Stimulated activated CD8-positive, alpha-beta memory T cell treated with anti-CD3 and anti-CD28 coated beads, Interleukin-4, amount 100 ng/mL, for 4 hours (primary cell): ENCODE measurements at regions not wholly inside any gene's neighbourhood (a gene's known extent, or its start where the extent isn't known, plus 50 kb on each side); places are given as distances from the start of the nearest gene placed in this dataset.
"Not testable (repeated sequence)": the region's sequence is repeated elsewhere in the genome, so short reads cannot be mapped to it uniquely, and the experiment has no call there.

Experiments
- DNase-seq, 2 donors: peaks; one replicate each; pipeline ENCODE4 v3.0.0-alpha.2; 2020; ENCODE audit warnings: low read depth in 2 of 2, low spot score in 1 of 2

DNA sequence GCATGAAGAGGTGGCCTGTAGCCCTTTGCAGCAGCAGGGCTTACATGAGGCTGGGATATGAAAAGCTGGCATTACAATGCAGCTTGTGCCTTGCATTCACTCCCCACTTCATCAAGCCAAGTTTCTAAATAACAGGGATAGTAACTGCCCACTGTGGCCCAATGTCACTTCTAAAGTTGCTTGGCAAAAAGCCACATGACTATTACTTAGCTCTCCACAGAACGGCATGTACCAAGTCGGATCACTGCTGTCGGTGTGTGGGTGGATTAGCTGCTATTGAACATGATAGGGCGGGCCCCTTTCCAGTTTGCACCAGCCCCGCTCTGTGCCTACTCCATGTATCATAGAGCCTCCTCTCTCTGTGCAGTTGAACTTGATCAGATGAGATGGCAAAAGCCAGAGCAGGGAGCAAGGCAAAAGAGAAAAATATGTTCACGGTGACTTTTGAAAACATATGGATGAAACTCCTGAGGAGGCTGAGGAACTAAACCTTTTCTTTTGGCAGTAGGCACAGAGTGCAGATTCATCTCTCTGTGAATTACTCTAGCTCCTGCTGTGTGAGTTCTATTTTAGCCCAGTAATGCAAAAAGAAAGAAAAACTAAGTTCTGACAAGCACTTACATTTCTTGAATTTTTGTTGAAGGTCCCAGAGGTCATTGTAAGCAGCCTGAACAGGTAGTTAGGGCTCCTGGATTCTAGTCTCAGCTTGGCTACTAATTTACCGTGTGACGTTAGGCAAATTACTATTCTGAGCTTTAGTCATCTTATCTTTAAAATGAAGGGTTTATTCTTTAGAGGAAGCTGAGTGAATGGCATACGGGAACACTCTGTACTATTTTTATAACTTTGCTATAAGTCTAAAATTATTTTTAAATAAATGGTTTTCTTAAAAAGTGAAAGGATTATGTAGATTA is 125.6 kb upstream of the NBPF9 start:
- DNase-seq = not testable (repeated sequence)

DNA sequence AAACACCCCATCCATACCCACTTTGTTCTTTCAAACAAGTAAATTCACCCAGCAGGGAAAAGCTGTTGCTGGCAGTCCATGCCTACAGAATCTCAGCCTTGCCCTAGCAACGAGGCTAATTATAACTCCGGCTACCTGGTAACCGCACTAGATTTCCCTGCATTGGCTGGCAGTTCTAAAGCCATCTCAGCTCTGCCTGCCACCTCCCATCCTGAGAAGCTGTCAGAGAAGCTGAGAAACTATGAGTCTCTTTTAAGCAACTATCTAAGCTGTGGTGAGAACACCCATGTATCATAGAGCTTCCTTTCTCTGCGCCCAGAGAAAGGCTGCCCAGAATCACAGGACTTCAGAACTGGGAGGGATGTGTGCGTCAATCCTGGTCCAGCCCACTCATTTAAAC is 126.5 kb upstream of the NBPF9 start:
- not testable (repeated sequence) for DNase-seq

DNA sequence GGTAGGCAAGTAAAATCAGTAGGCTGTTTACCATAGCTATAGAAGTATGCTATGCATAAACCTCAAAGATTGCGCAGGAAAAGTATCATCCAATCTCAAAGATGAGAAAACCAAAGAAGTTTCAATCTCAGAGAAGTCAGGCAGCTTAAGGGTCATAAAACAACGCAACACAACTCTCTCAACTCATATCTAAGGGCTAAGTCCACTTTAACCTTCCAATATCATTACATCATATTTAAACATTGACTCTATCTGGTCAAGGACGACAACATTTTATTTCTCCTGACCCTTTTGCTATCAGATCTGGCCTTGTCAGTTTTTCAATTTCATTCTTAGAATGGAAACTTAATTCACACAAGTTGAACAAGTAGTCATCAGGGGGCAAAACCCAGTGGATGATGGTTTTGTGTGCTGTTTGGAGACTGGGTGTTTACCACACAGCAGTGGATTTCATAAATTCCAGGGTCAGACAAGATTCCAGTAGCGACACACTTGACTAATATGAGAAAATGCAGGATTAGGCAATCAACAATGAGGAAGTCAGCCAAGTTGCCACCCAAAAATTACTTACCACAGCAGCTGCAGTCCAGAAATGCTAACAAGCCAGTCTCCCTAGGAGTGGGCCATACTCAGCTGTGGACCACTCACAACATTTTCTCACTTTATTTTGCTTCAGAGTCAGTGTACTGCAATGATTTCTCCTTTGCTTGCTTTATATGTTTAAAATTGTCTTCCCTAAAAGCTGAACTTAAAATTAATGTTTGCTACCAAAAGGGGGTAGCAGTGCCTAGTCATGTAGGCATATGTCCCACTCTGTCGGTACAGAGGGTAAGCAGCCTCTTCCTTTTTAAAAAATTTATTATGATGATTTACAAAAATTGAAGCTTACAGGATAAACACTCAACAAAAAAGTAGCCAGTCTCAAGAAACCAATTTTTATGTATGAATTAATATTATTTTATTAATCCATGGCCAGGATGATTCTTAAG is 131.9 kb upstream of the NBPF9 start:
- not testable (repeated sequence) for DNase-seq

- DNase-seq = not testable (repeated sequence)
These were observed 134.2 kb upstream of the NBPF9 start for GRCh38 chr1:149237515-149237914.

- not testable (repeated sequence) for DNase-seq
These were observed 136.7 kb upstream of the NBPF9 start for GRCh38 chr1:149239897-149240508.

DNA sequence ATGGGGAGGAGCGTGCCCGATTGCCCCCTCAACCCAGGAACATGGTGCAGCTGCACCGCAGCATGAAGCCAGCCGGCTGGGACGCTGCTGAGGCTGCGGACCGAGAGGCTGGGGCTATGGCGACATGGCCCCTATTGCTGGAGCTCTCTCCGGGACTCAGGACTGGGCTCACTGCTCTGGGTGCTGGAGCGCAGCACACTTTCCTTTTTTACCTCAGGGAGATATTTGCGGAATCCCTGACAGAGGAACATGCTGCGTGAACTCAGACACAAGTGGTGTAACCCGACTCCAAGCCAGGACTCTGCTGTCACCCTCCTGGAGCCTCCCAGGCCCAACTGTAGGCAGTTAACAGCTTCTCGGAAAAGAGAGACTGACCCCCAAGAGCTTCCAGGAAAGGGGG is 137.2 kb upstream of the NBPF9 start:
- not testable (repeated sequence) for DNase-seq

GRCh38 chr1:149241272-149241671 is 137.9 kb upstream of the NBPF9 start:
- DNase-seq = not testable (repeated sequence)

GRCh38 chr1:149243572-149243971 is 140.2 kb upstream of the NBPF9 start:
- not testable (repeated sequence) for DNase-seq

- DNase-seq = not testable (repeated sequence)
These were observed 141.3 kb upstream of the NBPF9 start for GRCh38 chr1:149244621-149245020.

DNA sequence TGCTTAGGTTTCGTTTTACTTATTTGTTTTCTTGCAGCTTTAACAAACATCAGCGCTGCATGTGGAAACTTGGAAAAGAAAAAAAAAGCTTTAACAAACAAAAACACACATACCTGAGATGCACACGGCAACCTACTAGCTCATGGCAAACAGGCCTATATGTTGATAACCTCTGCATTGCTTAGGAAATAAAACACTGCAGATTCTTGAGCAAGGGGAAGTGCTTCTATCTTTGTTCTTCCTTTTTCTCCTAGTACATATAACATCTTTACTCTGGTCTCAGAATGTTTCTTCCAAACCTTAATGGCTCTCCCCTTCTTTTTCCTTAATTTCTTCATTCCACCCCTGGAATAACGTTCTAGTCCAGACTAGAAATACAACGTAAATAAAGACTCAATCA is 142.9 kb upstream of the NBPF9 start:
- DNase-seq = not testable (repeated sequence)

GRCh38 chr1:149248610-149249009 is 145.3 kb upstream of the NBPF9 start:
- not testable (repeated sequence) for DNase-seq

DNA sequence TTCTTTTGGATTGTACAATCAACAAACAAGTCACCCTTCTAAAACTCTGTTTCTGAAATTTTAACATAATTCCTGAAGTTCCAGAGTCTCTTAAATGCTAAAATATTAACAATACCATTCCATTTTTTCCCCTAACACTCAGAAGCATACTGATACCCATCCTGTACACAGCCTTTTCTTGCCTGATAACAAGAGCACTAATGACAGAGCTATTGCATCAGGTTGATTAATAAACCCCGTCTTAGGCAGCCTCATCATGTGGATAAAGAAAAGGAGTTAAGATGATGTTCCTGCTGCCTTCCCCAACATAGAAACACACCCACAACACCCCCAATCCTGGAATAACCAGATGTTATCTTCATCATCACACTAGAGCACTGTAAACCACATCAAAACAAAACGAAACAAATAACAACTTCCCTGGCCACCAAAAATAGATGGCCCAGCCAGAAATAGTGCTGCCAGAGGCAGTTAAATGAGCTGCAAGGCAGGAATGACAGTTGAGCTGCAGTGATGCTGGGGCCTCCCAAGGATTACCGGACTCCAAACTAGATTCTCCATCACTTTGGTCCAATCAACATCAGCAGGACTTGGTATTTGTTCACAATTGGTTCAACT is 146.6 kb upstream of the NBPF9 start:
- DNase-seq = not testable (repeated sequence)

DNA sequence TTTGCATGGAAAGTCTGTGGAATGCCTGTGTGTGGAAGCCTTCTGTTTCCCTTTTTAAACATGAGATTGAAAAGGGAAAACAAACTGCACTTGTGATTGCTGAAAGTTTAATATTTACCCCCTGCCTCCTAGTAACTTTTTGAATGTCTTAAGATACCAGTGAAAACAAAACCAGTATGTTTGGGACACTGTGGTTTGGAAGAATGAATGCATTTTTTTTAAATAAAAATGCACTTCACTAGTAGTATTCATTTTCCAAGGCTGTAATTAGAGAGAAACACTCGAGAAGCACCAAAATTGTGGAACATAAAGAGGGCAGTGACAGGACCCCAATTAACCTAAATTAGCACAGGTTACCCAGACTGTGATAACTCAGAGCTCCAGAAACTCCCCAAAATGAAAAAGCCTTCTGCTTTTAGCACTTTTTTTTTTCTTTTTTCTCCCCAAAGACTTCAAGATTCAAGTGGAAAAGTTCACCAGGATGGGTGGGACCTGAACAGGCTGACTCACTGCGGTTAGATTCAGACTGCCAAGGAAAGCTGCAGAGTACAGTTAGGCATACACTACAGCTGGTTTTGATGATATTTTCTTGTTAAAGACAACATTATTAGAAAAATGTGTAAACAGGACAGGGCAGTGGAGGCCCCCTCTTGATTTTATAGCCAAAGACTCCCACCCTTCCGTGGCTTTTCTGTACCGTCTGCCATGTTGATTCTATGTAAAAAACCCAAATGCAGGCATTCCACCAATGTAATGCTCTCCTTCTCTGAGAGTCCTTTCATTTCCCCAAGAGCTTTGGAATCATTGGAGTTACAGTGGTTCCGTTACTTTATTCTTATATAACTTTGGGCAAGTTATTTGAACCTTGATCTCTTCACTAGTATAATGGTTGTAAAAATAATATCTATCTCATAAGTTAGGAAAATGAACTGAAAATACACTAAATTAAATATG is 151.8 kb upstream of the NBPF9 start:
- not testable (repeated sequence) for DNase-seq

- DNase-seq = not testable (repeated sequence)
These were observed 156.9 kb upstream of the NBPF9 start for GRCh38 chr1:149260284-149260683.

DNA sequence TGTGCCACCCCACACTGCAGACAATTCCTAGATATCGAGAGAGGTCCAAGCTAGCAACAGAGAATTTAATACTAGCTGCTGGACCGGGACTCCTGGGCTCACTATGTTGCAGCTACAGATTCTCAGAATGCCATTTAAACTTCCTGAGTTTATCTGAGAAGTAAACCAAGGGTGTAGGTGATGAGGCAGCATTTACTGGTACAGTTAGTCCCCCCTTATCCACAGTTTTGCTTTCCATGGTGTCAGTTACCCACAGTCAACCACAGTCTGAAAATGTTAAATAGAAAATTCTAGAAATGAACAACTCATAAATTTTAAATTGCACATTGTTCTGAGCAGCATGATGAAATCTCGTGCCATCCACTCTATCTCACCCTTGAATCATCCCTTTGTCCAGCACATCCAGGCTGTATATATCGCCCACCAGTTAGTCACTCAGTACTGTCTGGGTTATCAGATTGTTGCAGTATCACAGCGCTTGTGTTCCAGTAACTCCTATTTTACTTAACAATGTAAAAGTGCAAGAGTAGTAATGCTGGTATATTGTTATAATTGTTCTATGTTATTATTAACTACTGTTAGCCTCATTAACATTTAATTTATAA is 157.5 kb upstream of the NBPF9 start:
- not testable (repeated sequence) for DNase-seq

- DNase-seq = not testable (repeated sequence)
These were observed 163.9 kb upstream of the NBPF9 start for GRCh38 chr1:149267287-149267686.

DNA sequence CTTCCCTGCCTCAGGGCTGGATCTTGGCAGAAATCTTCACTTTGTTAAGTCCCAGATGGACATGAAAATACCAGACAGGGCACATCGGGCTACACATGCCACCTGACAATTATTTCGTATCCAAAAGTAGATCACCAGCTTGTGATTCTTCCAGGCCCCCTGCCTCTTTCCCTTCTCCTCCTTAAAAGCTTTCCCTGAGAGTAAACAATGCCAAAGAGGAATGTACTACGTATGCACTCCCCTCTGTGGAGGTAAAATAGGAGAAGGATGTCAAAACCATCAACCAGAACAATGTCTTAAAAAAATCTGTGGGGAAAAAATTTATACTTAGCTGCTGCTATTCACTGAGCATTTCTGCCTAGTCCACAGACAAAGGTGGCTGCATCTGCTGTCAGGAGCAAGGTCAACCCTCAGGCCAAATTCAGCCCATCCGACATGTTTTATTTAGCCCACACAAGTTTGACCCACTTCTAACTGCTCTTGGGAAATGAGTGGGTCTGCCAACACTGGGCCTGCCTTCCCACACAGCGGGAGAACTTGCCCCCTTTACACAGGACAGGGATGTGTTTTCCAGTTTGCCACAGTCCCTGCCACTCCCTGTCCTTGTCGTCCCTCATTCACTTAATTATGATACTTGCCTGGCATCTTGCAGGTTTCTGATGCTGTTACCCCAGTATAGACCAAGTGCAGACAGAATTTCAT is 165.8 kb upstream of the NBPF9 start:
- DNase-seq = not testable (repeated sequence)

DNA sequence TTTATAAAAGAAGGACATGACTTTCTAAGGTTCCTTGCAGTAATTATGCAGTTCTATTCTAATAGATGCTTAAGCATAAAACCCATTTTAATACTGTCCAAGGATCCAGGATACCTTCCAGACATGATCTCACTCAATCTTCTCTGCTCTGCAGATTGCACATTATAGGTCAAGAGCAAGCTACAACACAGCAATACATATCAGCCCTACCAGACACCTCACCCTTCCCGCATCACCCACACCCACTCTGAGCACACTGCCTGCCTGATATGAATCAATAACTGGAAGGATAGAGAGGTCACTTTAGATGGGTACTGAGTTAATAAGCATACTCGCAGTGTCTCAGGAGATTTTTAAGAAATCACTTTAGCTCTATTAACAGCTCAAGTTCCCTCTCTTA is 166.5 kb upstream of the NBPF9 start:
- not testable (repeated sequence) for DNase-seq
